ENCODE measurements at regions not wholly inside any gene's neighbourhood (a gene's known extent, or its start where the extent isn't known, plus 50 kb on each side); places are given as distances from the start of the nearest gene placed in this dataset.

DNA sequence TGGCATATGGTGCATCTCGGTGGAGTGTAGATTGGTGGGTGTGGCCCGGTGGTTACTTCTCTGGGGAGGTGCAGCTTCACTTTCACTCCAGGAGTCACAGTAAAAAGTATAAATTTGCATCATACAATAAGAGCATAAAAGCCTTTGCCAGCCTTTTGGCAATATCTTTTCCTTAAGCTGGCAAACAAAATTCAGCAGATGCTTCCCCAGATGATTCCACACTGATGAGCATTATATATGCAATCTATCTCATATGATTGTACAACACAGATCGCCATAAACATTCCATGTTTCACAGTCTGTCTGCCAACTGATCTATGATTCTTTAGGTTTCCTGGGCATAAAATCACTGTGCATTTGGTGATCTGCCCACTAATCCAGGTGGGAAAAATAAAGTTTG lies 120.2 kb upstream of the ALCAM start:
- TF ChIP-seq POLR2A (IDR thresholded peaks at IDR 0.05), result no peak
- TF ChIP-seq, protein P1, sequence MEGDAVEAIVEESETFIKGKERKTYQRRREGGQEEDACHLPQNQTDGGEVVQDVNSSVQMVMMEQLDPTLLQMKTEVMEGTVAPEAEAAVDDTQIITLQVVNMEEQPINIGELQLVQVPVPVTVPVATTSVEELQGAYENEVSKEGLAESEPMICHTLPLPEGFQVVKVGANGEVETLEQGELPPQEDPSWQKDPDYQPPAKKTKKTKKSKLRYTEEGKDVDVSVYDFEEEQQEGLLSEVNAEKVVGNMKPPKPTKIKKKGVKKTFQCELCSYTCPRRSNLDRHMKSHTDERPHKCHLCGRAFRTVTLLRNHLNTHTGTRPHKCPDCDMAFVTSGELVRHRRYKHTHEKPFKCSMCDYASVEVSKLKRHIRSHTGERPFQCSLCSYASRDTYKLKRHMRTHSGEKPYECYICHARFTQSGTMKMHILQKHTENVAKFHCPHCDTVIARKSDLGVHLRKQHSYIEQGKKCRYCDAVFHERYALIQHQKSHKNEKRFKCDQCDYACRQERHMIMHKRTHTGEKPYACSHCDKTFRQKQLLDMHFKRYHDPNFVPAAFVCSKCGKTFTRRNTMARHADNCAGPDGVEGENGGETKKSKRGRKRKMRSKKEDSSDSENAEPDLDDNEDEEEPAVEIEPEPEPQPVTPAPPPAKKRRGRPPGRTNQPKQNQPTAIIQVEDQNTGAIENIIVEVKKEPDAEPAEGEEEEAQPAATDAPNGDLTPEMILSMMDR (IDR thresholded peaks at IDR 0.05), result no peak
